Upper lobe of right lung (tissue), 1 donor: ENCODE measurements at regions not wholly inside any gene's neighbourhood (a gene's known extent, or its start where the extent isn't known, plus 50 kb on each side); places are given as distances from the start of the nearest gene placed in this dataset.

ENCODE experiments used
- ATAC-seq: fragments of 200-7000 bp; cut with Tn5 transposase; one replicate; pipeline ENCODE4 v1.9.1; 2020; ENCODE audit warnings: mild to moderate bottlenecking, moderate library complexity
- DNase-seq: peaks from one replicate; pipeline ENCODE4 v3.0.0-alpha.2; 2020
- H3K27ac ChIP-seq: fragments of 200-600 bp; one replicate; pipeline ENCODE4 v1.8.0; 2022
- H3K27me3 ChIP-seq: fragments of 200-600 bp; one replicate; pipeline ENCODE4 v1.8.0; 2022; ENCODE audit warnings: mild to moderate bottlenecking
- H3K36me3 ChIP-seq: fragments of 200-600 bp; one replicate; pipeline ENCODE4 v1.8.0; 2022
- H3K4me1 ChIP-seq: fragments of 200-600 bp; one replicate; pipeline ENCODE4 v1.8.0; 2022
- H3K4me3 ChIP-seq: fragments of 200-600 bp; one replicate; pipeline ENCODE4 v1.8.0; 2022; ENCODE audit warnings: mild to moderate bottlenecking
- H3K9me3 ChIP-seq: fragments of 200-600 bp; one replicate; pipeline ENCODE4 v1.8.0; 2022
- CTCF ChIP-seq: fragments of 200-600 bp; IDR thresholded peaks from one replicate; pipeline ENCODE4 v1.8.0; 2022; ENCODE audit warnings: antibody characterized with exemption
- intact Hi-C: fragments of 100-400 bp; cut with DNase I; formaldehyde crosslinking; loops from one replicate; pipeline ENCODE4 v1.11.0; 2022
- donor health status: DM: no; HTN: yes; CAD: no; lungs with severe emphysema.

- H3K27me3 ChIP-seq, result peaks cover 71% of the 10 kb centered on the region
- TF ChIP-seq CTCF, result no peak
- intact Hi-C loops, result no loop called here
Observed at GRCh38 chr14:96739200-96739910, 57.8 kb upstream of the VRK1 start.

DNA sequence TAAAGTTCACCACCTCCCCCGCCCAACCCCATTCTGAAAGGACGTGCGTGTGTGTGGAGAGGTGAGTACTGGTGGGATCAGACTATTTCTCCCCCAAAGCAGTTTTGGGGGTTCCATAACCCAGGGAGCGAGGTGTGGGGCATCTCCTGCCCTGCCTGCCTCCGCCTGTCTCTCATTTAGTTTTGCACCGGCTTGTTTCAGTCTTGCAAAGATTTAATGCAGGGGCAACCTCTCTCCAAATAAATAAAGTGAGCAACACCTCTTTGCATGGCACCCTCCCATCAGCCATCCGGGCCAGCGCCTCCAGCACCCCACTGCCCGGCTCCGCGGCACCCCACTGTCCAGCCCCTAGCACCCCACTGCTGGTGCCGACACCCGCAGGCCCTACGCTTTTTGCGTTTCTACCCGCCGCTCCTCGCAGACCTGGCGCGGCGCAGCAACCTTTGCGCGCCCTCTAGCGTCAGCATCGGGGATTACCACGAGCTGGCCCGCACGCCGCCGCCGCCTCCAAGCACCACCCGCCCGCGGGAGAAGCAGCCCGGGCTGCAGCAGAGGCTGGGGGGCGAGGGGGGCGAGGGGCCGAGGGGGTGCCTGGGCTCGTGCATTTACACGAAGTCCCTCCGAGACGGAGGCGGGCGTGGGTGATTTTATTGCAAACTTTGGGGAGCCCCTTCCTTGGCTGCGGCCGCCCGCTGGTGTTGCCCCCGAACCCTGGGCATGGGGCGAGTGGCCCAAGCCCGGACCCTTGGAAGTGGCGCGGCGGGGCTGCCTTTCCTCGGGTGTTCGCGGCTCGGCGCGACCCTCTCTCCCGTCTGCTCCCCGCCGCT is 55.8 kb upstream of the VRK1 start:
- TF ChIP-seq CTCF, result peak; percentile 89
- Histone ChIP-seq H3K4me3 (peak overlapping the region; percentile 38), H3K36me3 (no peaks in the 10 kb centered on the region), H3K27me3 (peaks cover 67% of the 10 kb centered on the region), H3K27ac (no peak overlapping the region), H3K4me1 (peaks cover 8% of the 10 kb centered on the region), H3K9me3 (no peaks in the 10 kb centered on the region)
- peak; percentile 94 for ATAC-seq
- peak; percentile 84 for DNase-seq
- intact Hi-C loops, result no loop called here

More at GRCh38 chr14:96739200-96739910, 57.8 kb upstream of the VRK1 start:
- Histone ChIP-seq H3K4me3 (no peak overlapping the region), H3K4me1 (peaks cover 8% of the 10 kb centered on the region), H3K9me3 (no peaks in the 10 kb centered on the region), H3K27ac (no peak overlapping the region), H3K36me3 (no peaks in the 10 kb centered on the region)
- DNase-seq, result no peak
- no peak for ATAC-seq

DNA sequence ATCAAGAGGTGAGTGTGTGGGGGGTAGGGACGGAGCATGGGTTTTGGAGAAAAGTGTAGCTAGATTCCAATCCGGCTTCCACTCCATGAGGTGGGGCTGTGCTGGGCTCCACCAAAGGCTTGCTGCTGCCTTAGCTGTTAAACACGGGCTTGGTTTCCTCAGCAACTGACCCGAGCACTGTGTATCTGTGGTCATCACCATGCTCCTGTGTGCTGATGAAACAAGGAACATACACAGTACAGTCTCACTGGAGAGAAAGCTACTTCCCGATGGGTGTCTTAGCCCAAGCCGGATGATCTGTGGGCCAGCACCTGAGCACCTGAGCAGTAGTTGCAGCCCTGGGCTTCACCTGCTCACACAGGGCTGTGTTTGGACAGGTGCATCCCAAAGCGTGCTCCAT is 52.9 kb upstream of the VRK1 start:
- no peak for ATAC-seq
- no peaks in the 10 kb centered on the region for H3K9me3 ChIP-seq
- intact Hi-C loops, result no loop called here

DNA sequence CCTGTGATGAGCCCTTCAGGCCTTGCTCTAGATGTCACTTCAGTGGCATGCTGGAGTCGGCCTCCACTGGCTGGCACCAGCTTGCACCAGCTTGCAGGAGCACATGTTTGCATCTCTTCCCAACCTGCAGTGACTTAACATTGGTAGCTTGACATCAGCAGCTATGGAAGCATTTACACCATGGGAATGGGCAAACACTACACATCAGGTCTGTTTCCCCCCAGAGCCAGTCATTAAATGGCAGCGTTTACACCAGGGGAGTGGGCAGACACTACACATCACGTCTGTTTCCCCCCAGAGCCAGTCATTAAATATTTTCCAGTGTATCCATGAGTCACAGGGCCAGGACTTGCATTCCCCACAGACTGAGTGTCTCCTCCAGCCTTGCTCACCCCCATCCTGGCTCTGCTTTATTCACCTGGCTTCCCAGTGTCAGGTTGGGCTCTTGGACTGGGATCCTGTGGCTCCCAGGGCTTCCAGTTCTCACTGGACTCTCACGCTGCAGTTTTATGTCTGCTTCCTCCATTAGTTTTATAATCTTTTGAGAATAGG is 51.6 kb upstream of the VRK1 start:
- peaks cover 43% of the 10 kb centered on the region for H3K27me3 ChIP-seq
- intact Hi-C loops, result no loop called here

More for the DNA sequence above, 52.9 kb upstream of the VRK1 start:
- H3K4me3 ChIP-seq, result no peak overlapping the region
- no peak overlapping the region for H3K27ac ChIP-seq
- H3K36me3 ChIP-seq, result no peaks in the 10 kb centered on the region
- DNase-seq, result no peak
- peaks cover 8% of the 10 kb centered on the region for H3K4me1 ChIP-seq
- peaks cover 47% of the 10 kb centered on the region for H3K27me3 ChIP-seq
- no peak for TF ChIP-seq CTCF

DNA sequence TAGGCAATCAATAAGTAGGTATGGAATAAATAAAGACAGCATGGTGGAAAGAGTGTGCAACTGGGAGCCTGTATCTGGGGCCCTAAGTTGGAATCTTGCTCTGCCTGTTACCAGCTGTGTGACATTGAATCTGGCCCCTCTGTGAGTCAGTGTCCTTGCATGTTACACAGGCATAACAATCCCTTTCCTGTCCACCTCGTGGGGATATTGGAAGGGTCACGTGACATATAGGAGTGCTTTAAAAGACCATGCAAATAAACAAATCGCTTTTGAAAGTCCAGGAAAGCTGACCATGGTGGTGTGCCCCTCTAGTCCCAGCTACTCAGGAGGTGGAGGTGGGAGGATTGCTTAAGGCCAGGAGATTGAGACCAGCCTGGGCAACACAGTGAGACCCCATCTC is 51.1 kb upstream of the VRK1 start:
- no peak overlapping the region for H3K27ac ChIP-seq
- ATAC-seq (no peak), DNase-seq (no peak)
- H3K27me3 ChIP-seq, result peaks cover 38% of the 10 kb centered on the region
- H3K9me3 ChIP-seq, result no peaks in the 10 kb centered on the region
- no peak for TF ChIP-seq CTCF
- intact Hi-C loops, result no loop called here
- no peaks in the 10 kb centered on the region for H3K36me3 ChIP-seq
- H3K4me3 ChIP-seq, result no peak overlapping the region
- H3K4me1 ChIP-seq, result peaks cover 7% of the 10 kb centered on the region

More for the DNA sequence above, 51.6 kb upstream of the VRK1 start:
- Histone ChIP-seq H3K36me3 (no peaks in the 10 kb centered on the region), H3K9me3 (no peaks in the 10 kb centered on the region), H3K27ac (no peak overlapping the region), H3K4me3 (no peak overlapping the region), H3K4me1 (peaks cover 8% of the 10 kb centered on the region)
- DNase-seq (no peak), ATAC-seq (no peak)
- TF ChIP-seq CTCF, result no peak
